Keratinocyte (primary cell): ENCODE measurements at regions not wholly inside any gene's neighbourhood (a gene's known extent, or its start where the extent isn't known, plus 50 kb on each side); places are given as distances from the start of the nearest gene placed in this dataset.
A peak's percentile ranks its signal among the peaks of the same experiment; 100 is the strongest.
"Not testable (repeated sequence)": the region's sequence is repeated elsewhere in the genome, so short reads cannot be mapped to it uniquely, and the experiment has no call there.

Experiments
- DNase-seq: peaks from one replicate; pipeline ENCODE4 v3.0.0-alpha.2; 2011; ENCODE audit warnings: low read depth, missing footprints, low spot score
- FAIRE-seq: peaks from 2 replicates; lab custom pipeline; 2011; peaks lifted over from hg19 to GRCh38; lab: Jason Lieb, UNC
- H2AFZ ChIP-seq: 2 replicates; pipeline ENCODE4 v1.6.0; 2012; ENCODE audit warnings: low read length, control low read depth, inconsistent platforms; ENCODE audit not compliant: control insufficient read depth
- H3K27ac ChIP-seq: 2 replicates; pipeline ENCODE4 v1.5.1; 2011; ENCODE audit warnings: low read length; ENCODE audit not compliant: control insufficient read depth, insufficient read depth
- H3K27me3 ChIP-seq: 3 replicates; pipeline ENCODE4 v1.6.0; 2011; ENCODE audit warnings: low read length; ENCODE audit not compliant: control insufficient read depth, insufficient read depth; ENCODE audit errors: extremely low read depth
- H3K36me3 ChIP-seq, 2 experiments: 2 replicates in 1 of 2; 3 replicates in 1 of 2; pipeline ENCODE4 v1.5.1; 2011; ENCODE audit warnings: low read length in 2 of 2, mild to moderate bottlenecking in 1 of 2; ENCODE audit not compliant: control insufficient read depth in 2 of 2, insufficient read depth in 2 of 2; ENCODE audit errors: extremely low read depth in 1 of 2
- H3K4me1 ChIP-seq: 3 replicates; pipeline ENCODE4 v1.5.1; 2011; ENCODE audit warnings: low read length; ENCODE audit not compliant: control insufficient read depth, insufficient read depth; ENCODE audit errors: extremely low read depth
- H3K4me2 ChIP-seq: 3 replicates; pipeline ENCODE4 v1.6.0; 2011; ENCODE audit warnings: low read depth, low read length; ENCODE audit not compliant: control insufficient read depth, insufficient read depth; ENCODE audit errors: extremely low read depth
- H3K4me3 ChIP-seq, 3 experiments: fragments of 200-600 bp in 1 of 3; sonication (generic) in 1 of 3; 2 replicates in 2 of 3; 3 replicates in 1 of 3; pipeline ENCODE4 v1.5.1; 2011 to 2016; ENCODE audit warnings: low read length in 3 of 3, mild to moderate bottlenecking in 3 of 3, control low read depth in 2 of 3, inconsistent platforms in 1 of 3, low read depth in 1 of 3, mixed read lengths in 1 of 3, mixed run types in 1 of 3, moderate library complexity in 1 of 3; ENCODE audit not compliant: control insufficient read depth in 2 of 3, insufficient read depth in 2 of 3; ENCODE audit errors: extremely low read depth in 1 of 3
- H3K79me2 ChIP-seq: 2 replicates; pipeline ENCODE4 v1.6.0; 2012; ENCODE audit warnings: low read length; ENCODE audit not compliant: control insufficient read depth, insufficient read depth
- H3K9ac ChIP-seq: 3 replicates; pipeline ENCODE4 v1.6.0; 2011; ENCODE audit warnings: low read length; ENCODE audit not compliant: control insufficient read depth, insufficient read depth; ENCODE audit errors: extremely low read depth
- H3K9me1 ChIP-seq: 3 replicates; pipeline ENCODE4 v1.6.0; 2011; ENCODE audit warnings: low read length; ENCODE audit not compliant: control insufficient read depth, insufficient read depth; ENCODE audit errors: extremely low read depth
- H3K9me3 ChIP-seq: 2 replicates; pipeline ENCODE4 v1.5.1; 2012; ENCODE audit warnings: low read depth, low read length; ENCODE audit not compliant: control insufficient read depth
- H4K20me1 ChIP-seq: 3 replicates; pipeline ENCODE4 v1.6.0; 2011; ENCODE audit warnings: low read length; ENCODE audit not compliant: control insufficient read depth, insufficient read depth; ENCODE audit errors: extremely low read depth
- EZH2 ChIP-seq: IDR thresholded peaks from one replicate; pipeline ENCODE4 v1.6.1; 2012; ENCODE audit warnings: inconsistent platforms, mild to moderate bottlenecking, low read length, moderate library complexity
- dilution Hi-C: fragments of 300-500 bp; cut with MboI; formaldehyde crosslinking; loops from one replicate; pipeline ENCODE4 v1.7.0; 2020; ENCODE audit warnings: low sequenced_read_pairs; ENCODE audit not compliant: extremely low pct_ligation_motif_present
- TF ChIP-seq, protein P1 (sequence below), 3 experiments: IDR thresholded peaks in 1 of 3; conservative IDR thresholded peaks in 1 of 3; optimal IDR thresholded peaks in 1 of 3; 2 replicates in 2 of 3; 3 replicates in 1 of 3; pipeline versions ENCODE3 to v1.5.1; 2011; ENCODE audit warnings: low read length in 3 of 3, mild to moderate bottlenecking in 3 of 3, moderate library complexity in 2 of 3, control low read depth in 1 of 3, inconsistent platforms in 1 of 3; ENCODE audit not compliant: insufficient read depth in 2 of 3; ENCODE audit errors: extremely low read depth in 1 of 3

DNA sequence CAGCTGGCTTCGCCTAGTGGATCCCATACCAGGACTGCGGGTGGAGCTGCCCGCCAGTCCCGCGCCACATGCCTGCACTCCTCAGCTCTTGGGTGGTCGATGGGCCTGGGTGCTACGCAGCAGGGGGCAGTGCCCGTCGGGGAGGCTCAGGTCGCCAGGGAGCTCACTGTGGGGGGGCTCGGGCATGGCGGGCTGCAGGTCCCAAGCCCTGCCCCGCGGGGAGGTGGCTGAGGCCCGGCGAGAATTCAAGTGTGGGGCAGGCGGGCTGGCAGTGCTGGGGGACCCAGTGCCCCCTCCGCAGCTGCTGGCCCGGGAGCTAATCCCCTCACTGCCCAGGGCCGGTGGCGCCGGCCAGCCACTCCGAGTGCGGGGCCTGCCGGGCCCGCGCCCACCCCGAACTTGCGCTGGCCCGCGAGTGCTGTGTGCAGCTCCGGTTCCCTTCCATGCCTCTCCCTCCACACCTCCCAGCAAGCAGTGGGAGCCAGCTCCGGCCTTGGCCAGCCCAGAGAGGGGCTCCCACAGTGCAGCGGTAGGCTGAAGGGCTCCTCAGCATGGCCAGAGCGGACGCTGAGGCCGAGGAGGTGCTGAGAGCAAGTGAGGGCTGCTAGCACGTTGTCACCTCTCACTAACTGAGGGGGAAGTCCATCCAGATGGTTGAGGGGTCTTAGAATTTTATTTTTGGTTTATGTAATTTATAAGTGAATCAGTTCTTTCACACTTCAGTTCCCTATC lies 85.2 kb upstream of the HMCN1 start:
- dilution Hi-C loops: no loop called here

GRCh38 chr1:185647597-185648267 lies 86.5 kb upstream of the HMCN1 start:
- H3K4me3 ChIP-seq, H3K36me3 ChIP-seq, H3K9me3 ChIP-seq, dilution Hi-C loops, H3K9me1 ChIP-seq, H3K79me2 ChIP-seq, H3K27me3 ChIP-seq, H4K20me1 ChIP-seq, DNase-seq: not testable (repeated sequence)
- Histone ChIP-seq H3K4me2 (peak overlapping the region; percentile 77), H3K27ac (peak overlapping the region; percentile 83), H3K9ac (peak overlapping the region; percentile 59), H3K4me1 (peaks cover 39% of the 10 kb centered on the region), H2AFZ (peak overlapping the region; percentile 64)
- FAIRE-seq: peak; percentile 78

More for the DNA sequence above, 85.2 kb upstream of the HMCN1 start:
- no peaks in the 10 kb centered on the region for H3K27me3 ChIP-seq
- TF ChIP-seq, protein P1, sequence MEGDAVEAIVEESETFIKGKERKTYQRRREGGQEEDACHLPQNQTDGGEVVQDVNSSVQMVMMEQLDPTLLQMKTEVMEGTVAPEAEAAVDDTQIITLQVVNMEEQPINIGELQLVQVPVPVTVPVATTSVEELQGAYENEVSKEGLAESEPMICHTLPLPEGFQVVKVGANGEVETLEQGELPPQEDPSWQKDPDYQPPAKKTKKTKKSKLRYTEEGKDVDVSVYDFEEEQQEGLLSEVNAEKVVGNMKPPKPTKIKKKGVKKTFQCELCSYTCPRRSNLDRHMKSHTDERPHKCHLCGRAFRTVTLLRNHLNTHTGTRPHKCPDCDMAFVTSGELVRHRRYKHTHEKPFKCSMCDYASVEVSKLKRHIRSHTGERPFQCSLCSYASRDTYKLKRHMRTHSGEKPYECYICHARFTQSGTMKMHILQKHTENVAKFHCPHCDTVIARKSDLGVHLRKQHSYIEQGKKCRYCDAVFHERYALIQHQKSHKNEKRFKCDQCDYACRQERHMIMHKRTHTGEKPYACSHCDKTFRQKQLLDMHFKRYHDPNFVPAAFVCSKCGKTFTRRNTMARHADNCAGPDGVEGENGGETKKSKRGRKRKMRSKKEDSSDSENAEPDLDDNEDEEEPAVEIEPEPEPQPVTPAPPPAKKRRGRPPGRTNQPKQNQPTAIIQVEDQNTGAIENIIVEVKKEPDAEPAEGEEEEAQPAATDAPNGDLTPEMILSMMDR (optimal IDR thresholded peaks at IDR 0.05 in 1 of 3, IDR thresholded peaks at IDR 0.05 in 1 of 3, conservative IDR thresholded peaks at IDR 0.05 in 1 of 3; ENCODE audit: extremely low read depth in 1 of 3, insufficient read depth in 2 of 3, low read length in 3 of 3): no peak
- no peak for TF ChIP-seq EZH2
- no peak overlapping the region for H2AFZ ChIP-seq
- H3K36me3 ChIP-seq: no peaks in the 10 kb centered on the region
- peaks cover 39% of the 10 kb centered on the region for H3K4me1 ChIP-seq
- peaks cover 3% of the 10 kb centered on the region for H3K9me3 ChIP-seq
- H3K79me2 ChIP-seq: no peaks in the 10 kb centered on the region
- no peak overlapping the region for H3K4me2 ChIP-seq
- H3K4me3 ChIP-seq: no peak overlapping the region
- no peak overlapping the region for H3K27ac ChIP-seq
- DNase-seq: no peak
- no peak overlapping the region for H3K9ac ChIP-seq
- no peak for FAIRE-seq
- H3K9me1 ChIP-seq: no peaks in the 10 kb centered on the region
- no peaks in the 10 kb centered on the region for H4K20me1 ChIP-seq
